ENCODE measurements at regions not wholly inside any gene's neighbourhood (a gene's known extent, or its start where the extent isn't known, plus 50 kb on each side); places are given as distances from the start of the nearest gene placed in this dataset.

DNA sequence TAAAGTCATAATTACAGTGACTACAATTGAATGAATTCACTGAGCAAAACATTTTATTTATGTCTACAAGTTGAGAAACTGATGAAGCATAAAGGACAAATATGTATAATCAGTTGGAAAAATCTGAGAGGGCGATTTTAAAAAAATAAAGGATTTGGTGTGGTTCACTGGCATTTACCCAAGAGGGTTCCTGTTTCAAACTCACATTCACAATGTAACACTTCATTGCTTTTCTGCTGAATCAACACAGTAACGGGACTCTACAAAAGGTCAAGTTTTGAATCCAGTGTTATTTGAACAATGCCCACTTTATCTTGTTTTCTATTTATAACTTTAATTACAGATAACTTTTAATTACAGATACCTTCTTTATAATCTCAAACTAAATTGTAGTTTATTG lies 138.6 kb downstream of the NUDT12 start:
- H3K27ac ChIP-seq: no peak overlapping the region
- intact Hi-C loops (cut with DNase I): no loop called here
- no peaks in the 10 kb centered on the region for H3K4me1 ChIP-seq
- H3K27me3 ChIP-seq: no peaks in the 10 kb centered on the region
- DNase-seq (ENCODE audit: low spot score in 2 of 2): no peak
- no peak overlapping the region for H3K4me3 ChIP-seq
- no peaks in the 10 kb centered on the region for H3K9me3 ChIP-seq
- no peaks in the 10 kb centered on the region for H3K36me3 ChIP-seq
- TF ChIP-seq, protein P1, sequence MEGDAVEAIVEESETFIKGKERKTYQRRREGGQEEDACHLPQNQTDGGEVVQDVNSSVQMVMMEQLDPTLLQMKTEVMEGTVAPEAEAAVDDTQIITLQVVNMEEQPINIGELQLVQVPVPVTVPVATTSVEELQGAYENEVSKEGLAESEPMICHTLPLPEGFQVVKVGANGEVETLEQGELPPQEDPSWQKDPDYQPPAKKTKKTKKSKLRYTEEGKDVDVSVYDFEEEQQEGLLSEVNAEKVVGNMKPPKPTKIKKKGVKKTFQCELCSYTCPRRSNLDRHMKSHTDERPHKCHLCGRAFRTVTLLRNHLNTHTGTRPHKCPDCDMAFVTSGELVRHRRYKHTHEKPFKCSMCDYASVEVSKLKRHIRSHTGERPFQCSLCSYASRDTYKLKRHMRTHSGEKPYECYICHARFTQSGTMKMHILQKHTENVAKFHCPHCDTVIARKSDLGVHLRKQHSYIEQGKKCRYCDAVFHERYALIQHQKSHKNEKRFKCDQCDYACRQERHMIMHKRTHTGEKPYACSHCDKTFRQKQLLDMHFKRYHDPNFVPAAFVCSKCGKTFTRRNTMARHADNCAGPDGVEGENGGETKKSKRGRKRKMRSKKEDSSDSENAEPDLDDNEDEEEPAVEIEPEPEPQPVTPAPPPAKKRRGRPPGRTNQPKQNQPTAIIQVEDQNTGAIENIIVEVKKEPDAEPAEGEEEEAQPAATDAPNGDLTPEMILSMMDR (IDR thresholded peaks at IDR 0.05): no peak

DNA sequence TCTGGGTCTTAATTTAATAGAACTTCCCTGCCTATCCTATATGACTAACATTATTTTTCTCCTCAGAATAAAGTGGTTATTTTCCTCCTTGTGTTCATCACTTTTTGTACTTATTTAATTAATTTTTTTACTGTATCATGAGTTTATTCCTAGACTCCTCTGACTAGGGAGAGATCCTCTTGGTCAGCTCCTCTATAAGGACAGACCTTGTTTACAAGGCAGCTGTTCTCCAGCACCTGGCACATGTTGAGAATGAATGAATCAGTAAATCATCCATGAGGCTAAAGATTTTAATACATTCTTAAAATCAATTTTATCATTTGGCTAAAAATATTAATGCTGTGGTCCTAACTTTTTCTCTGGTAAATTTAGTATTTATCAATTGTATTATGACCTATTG lies 139.8 kb downstream of the NUDT12 start:
- Histone ChIP-seq H3K36me3 (no peaks in the 10 kb centered on the region), H3K9me3 (no peaks in the 10 kb centered on the region), H3K4me1 (no peaks in the 10 kb centered on the region), H3K27ac (no peak overlapping the region), H3K4me3 (no peak overlapping the region), H3K27me3 (no peaks in the 10 kb centered on the region)
- no peak for DNase-seq (ENCODE audit: low spot score in 2 of 2)
- intact Hi-C loops (cut with DNase I): no loop called here
- TF ChIP-seq, protein P1 (IDR thresholded peaks at IDR 0.05): no peak

DNA sequence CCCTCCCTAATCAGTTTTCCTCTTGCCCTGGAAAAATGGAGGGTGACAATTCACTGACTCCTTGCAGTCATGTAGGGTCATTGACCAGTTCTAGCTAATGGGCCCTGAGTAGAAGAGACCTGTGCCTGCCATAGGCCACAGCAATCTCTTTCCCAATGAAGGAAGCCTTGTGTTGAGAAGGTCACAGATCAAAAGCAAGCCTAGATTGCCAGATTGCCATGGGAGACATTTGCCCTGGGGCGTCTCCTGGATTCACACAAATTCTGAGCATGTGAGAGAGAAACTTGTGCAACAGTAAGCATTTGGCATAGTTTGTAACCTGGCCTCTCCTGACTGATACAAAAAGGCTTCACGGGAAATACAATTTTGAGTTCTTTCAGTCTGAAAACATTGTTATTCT lies 148.0 kb downstream of the NUDT12 start:
- no peaks in the 10 kb centered on the region for H3K27me3 ChIP-seq
- DNase-seq (ENCODE audit: low spot score in 2 of 2): no peak
- no peaks in the 10 kb centered on the region for H3K9me3 ChIP-seq
- TF ChIP-seq, protein P1 (IDR thresholded peaks at IDR 0.05): no peak
- no peak overlapping the region for H3K4me3 ChIP-seq
- H3K36me3 ChIP-seq: no peaks in the 10 kb centered on the region
- intact Hi-C loops (cut with DNase I): no loop called here
- no peak overlapping the region for H3K27ac ChIP-seq
- no peaks in the 10 kb centered on the region for H3K4me1 ChIP-seq

DNA sequence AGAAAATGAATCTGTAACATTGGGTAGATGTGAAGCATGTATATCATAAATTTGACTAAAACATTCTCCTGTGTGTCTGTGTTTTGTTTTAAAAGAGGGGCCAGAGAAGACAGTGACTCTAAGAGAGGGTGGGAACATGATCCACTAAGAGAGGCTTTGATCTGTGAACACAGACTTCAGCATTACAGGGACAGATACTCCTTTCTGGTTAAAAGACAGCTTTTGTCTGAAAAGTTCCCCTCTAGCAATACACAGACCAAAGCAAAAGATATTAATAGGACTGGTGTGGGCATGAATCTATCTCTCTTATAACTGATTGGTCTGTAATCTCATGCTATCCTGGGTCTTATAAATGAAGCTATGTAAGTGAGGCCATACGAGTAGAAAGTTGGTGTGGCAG lies 150.9 kb downstream of the NUDT12 start:
- intact Hi-C loops (cut with DNase I): no loop called here
- TF ChIP-seq, protein P1 (IDR thresholded peaks at IDR 0.05): no peak
- Histone ChIP-seq H3K9me3 (no peaks in the 10 kb centered on the region), H3K27me3 (no peaks in the 10 kb centered on the region), H3K4me3 (no peak overlapping the region), H3K36me3 (no peaks in the 10 kb centered on the region), H3K4me1 (no peaks in the 10 kb centered on the region), H3K27ac (no peak overlapping the region)
- no peak for DNase-seq (ENCODE audit: low spot score in 2 of 2)

DNA sequence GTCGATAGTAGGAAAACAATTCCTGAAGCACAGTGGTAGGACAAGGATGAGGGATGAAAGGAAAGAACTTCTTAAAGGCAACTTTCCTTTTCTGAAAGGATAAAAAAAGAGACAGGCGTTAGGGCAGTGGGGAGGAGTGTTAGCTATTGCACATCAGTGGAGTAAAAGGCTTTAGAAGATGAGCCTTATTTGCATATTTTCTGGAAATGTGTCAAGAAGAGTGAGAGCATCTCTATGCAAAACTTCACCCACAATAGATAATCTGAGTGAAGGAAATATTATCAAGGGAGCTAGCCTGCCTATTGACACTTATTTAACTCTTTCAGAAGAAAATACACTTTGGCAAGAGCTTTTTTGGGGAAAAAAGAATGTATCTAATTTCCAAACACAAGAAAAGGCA lies 151.6 kb downstream of the MACIR start:
- DNase-seq (ENCODE audit: low spot score in 2 of 2): no peak
- Histone ChIP-seq H3K36me3 (no peaks in the 10 kb centered on the region), H3K27me3 (no peaks in the 10 kb centered on the region), H3K27ac (no peak overlapping the region), H3K9me3 (no peaks in the 10 kb centered on the region), H3K4me3 (no peak overlapping the region), H3K4me1 (no peaks in the 10 kb centered on the region)
- intact Hi-C loops (cut with DNase I): no loop called here
- TF ChIP-seq, protein P1 (IDR thresholded peaks at IDR 0.05): no peak

DNA sequence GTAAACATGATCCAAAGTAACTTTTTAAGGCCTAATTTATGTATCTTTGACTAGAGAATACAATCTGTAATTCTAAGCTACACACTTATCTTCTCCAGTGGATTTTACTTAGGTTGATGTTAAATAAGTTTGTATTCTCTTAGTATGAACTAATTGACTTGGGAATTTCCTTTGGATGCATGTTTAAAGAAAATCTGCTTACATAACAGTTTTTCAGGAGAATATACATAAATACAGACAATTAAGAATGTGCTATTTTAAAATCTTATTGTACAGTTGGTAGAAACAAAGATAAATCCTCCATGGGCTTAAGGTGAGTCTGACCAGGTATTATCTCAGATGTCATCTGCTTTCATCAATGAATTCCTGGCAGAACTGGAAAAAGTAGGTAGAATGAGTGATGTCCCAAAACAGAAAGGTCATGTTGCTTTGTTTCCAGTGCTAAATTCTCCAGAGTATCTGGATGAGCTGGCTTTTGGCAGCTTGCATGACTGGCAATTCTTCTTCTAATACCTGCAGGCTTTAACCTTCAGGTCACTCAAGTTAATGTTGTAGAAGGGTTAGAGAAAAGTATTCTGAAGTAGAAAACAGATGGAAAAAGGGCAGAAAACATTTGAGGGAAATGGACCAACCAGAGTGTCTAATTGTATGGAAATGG lies 150.6 kb downstream of the MACIR start:
- no peak for DNase-seq (ENCODE audit: low spot score in 2 of 2)
- no peak overlapping the region for H3K4me3 ChIP-seq
- H3K4me1 ChIP-seq: no peaks in the 10 kb centered on the region
- no peaks in the 10 kb centered on the region for H3K9me3 ChIP-seq
- intact Hi-C loops (cut with DNase I): no loop called here
- H3K27ac ChIP-seq: no peak overlapping the region
- H3K27me3 ChIP-seq: no peaks in the 10 kb centered on the region
- TF ChIP-seq, protein P1 (IDR thresholded peaks at IDR 0.05): no peak
- H3K36me3 ChIP-seq: no peaks in the 10 kb centered on the region
